GM18505 (cell line): ENCODE measurements at regions not wholly inside any gene's neighbourhood (a gene's known extent, or its start where the extent isn't known, plus 50 kb on each side); places are given as distances from the start of the nearest gene placed in this dataset.
"Not testable (repeated sequence)": the region's sequence is repeated elsewhere in the genome, so short reads cannot be mapped to it uniquely, and the experiment has no call there.

Experiments used
- ATAC-seq: cut with Tn5 transposase; IDR thresholded peaks from one replicate; pipeline ENCODE4 v1.9.1; 2021; ENCODE audit not compliant: unreplicated experiment

GRCh38 chr2:242171290-242171689, 301.8 kb downstream of the RTP5 start:
- ATAC-seq: not testable (repeated sequence)
